VCaP (cell line): ENCODE measurements at regions not wholly inside any gene's neighbourhood (a gene's known extent, or its start where the extent isn't known, plus 50 kb on each side); places are given as distances from the start of the nearest gene placed in this dataset.

ENCODE experiments used
- H3K27ac ChIP-seq: fragments of 450-650 bp; 2 replicates; pipeline ENCODE4 v1.5.1; 2017
- CTCF ChIP-seq: fragments of 450-650 bp; conservative IDR thresholded peaks from 2 replicates; pipeline ENCODE4 v1.5.1; 2017; ENCODE audit warnings: mild to moderate bottlenecking, moderate library complexity

- TF ChIP-seq CTCF = no peak
- H3K27ac ChIP-seq = no peak overlapping the region
These were observed 99.6 kb upstream of the SCG2 start for GRCh38 chr2:223701761-223702160.

GRCh38 chr2:223700221-223700620 is 98.1 kb upstream of the SCG2 start:
- no peak overlapping the region for H3K27ac ChIP-seq
- no peak for TF ChIP-seq CTCF

- H3K27ac ChIP-seq = no peak overlapping the region
- TF ChIP-seq CTCF = no peak
These were observed 95.9 kb upstream of the SCG2 start for GRCh38 chr2:223697892-223698645.

GRCh38 chr2:223697316-223697891 is 95.2 kb upstream of the SCG2 start:
- TF ChIP-seq CTCF = no peak
- no peak overlapping the region; the same call in 1 of the 2 replicates for H3K27ac ChIP-seq

GRCh38 chr2:223696719-223697118 is 94.6 kb upstream of the SCG2 start:
- no peak for TF ChIP-seq CTCF
- H3K27ac ChIP-seq = no peak overlapping the region; the same call in 1 of the 2 replicates

GRCh38 chr2:223692191-223692947 is 90.2 kb upstream of the SCG2 start:
- TF ChIP-seq CTCF = peak; percentile 87
- H3K27ac ChIP-seq = no peak overlapping the region

GRCh38 chr2:223688094-223688835 is 86.1 kb upstream of the SCG2 start:
- TF ChIP-seq CTCF = no peak
- no peak overlapping the region for H3K27ac ChIP-seq
